Osteocyte (in vitro differentiated cells): ENCODE measurements at regions not wholly inside any gene's neighbourhood (a gene's known extent, or its start where the extent isn't known, plus 50 kb on each side); places are given as distances from the start of the nearest gene placed in this dataset.
A peak's percentile ranks its signal among the peaks of the same experiment; 100 is the strongest.

ENCODE experiments used
- DNase-seq: peaks from one replicate; pipeline ENCODE4 v3.0.0; 2021; ENCODE audit warnings: mixed read lengths; ENCODE audit not compliant: unreplicated experiment; ENCODE audit errors: extremely low spot score
- H3K27ac Mint-ChIP-seq: one replicate; pipeline ENCODE4 v1.8.0; 2021; ENCODE audit warnings: mild to moderate bottlenecking, mixed read lengths; ENCODE audit not compliant: unreplicated experiment
- H3K27me3 Mint-ChIP-seq: one replicate; pipeline ENCODE4 v1.8.0; 2021; ENCODE audit warnings: mixed read lengths; ENCODE audit not compliant: unreplicated experiment
- H3K36me3 Mint-ChIP-seq: one replicate; pipeline ENCODE4 v1.8.0; 2021; ENCODE audit warnings: mixed read lengths; ENCODE audit not compliant: unreplicated experiment
- H3K4me1 Mint-ChIP-seq: one replicate; pipeline ENCODE4 v1.8.0; 2021; ENCODE audit warnings: mixed read lengths; ENCODE audit not compliant: unreplicated experiment
- H3K4me3 Mint-ChIP-seq: one replicate; pipeline ENCODE4 v1.8.0; 2021; ENCODE audit warnings: mild to moderate bottlenecking, moderate library complexity, mixed read lengths; ENCODE audit not compliant: unreplicated experiment
- H3K9me3 Mint-ChIP-seq: one replicate; pipeline ENCODE4 v1.8.0; 2021; ENCODE audit warnings: mixed read lengths; ENCODE audit not compliant: unreplicated experiment
- CTCF ChIP-seq: fragments of 200-600 bp; sonication (generic); IDR thresholded peaks from 2 replicates; pipeline ENCODE4 v1.5.0; 2021; ENCODE audit warnings: antibody characterized with exemption, mild to moderate bottlenecking, moderate library complexity

- DNase-seq, result no peak
- TF ChIP-seq CTCF, result peak; percentile 66
- Mint-ChIP-seq H3K9me3 (no peaks in the 10 kb centered on the region), H3K36me3 (no peaks in the 10 kb centered on the region), H3K4me1 (peaks cover 19% of the 10 kb centered on the region), H3K27me3 (no peaks in the 10 kb centered on the region), H3K27ac (peak overlapping the region; percentile 40), H3K4me3 (no peak overlapping the region)
Observed at GRCh38 chr2:164061129-164061746, 325.4 kb upstream of the FIGN start.

GRCh38 chr2:164060031-164060430 is 324.2 kb upstream of the FIGN start:
- H3K4me3 Mint-ChIP-seq, result no peak overlapping the region
- TF ChIP-seq CTCF, result no peak

GRCh38 chr2:164055623-164056022 is 319.8 kb upstream of the FIGN start:
- no peak for DNase-seq
- Mint-ChIP-seq H3K27ac (no peak overlapping the region), H3K4me1 (peaks cover 10% of the 10 kb centered on the region), H3K27me3 (no peaks in the 10 kb centered on the region), H3K4me3 (no peak overlapping the region), H3K9me3 (no peaks in the 10 kb centered on the region), H3K36me3 (no peaks in the 10 kb centered on the region)
- no peak for TF ChIP-seq CTCF

More at GRCh38 chr2:164060031-164060430, 324.2 kb upstream of the FIGN start:
- Mint-ChIP-seq H3K27me3 (no peaks in the 10 kb centered on the region), H3K9me3 (no peaks in the 10 kb centered on the region), H3K36me3 (no peaks in the 10 kb centered on the region), H3K4me1 (peaks cover 25% of the 10 kb centered on the region), H3K27ac (no peak overlapping the region)
- DNase-seq, result no peak

GRCh38 chr2:164054651-164055050 is 318.8 kb upstream of the FIGN start:
- Mint-ChIP-seq H3K27ac (no peak overlapping the region), H3K4me3 (no peak overlapping the region), H3K36me3 (no peaks in the 10 kb centered on the region), H3K4me1 (peaks cover 10% of the 10 kb centered on the region), H3K9me3 (no peaks in the 10 kb centered on the region), H3K27me3 (no peaks in the 10 kb centered on the region)
- TF ChIP-seq CTCF, result no peak
- DNase-seq, result no peak

- Mint-ChIP-seq H3K4me3 (no peak overlapping the region), H3K27me3 (no peaks in the 10 kb centered on the region), H3K36me3 (no peaks in the 10 kb centered on the region), H3K9me3 (no peaks in the 10 kb centered on the region), H3K27ac (no peak overlapping the region), H3K4me1 (peaks cover 10% of the 10 kb centered on the region)
- no peak for DNase-seq
- TF ChIP-seq CTCF, result no peak
Observed at GRCh38 chr2:164053021-164053420, 317.2 kb upstream of the FIGN start.
